ENCODE measurements at regions not wholly inside any gene's neighbourhood (a gene's known extent, or its start where the extent isn't known, plus 50 kb on each side); places are given as distances from the start of the nearest gene placed in this dataset.
"Not testable (repeated sequence)": the region's sequence is repeated elsewhere in the genome, so short reads cannot be mapped to it uniquely, and the experiment has no call there.

GRCh38 chr10:42232955-42233354, 405.4 kb downstream of the ZNF33B start:
- intact Hi-C loops (cut with DNase I, micrococcal nuclease); H3K27me3 ChIP-seq (ENCODE audit: control insufficient read depth in 1 of 2, insufficient read depth in 2 of 2, low read length in 2 of 2); H3K4me3 ChIP-seq (ENCODE audit: low read length); H3K27ac Mint-ChIP-seq; H3K4me1 ChIP-seq (ENCODE audit: insufficient read depth, low read length); H3K4me3 Mint-ChIP-seq; H3K36me3 ChIP-seq (ENCODE audit: insufficient read depth, low read length); H3K4me1 Mint-ChIP-seq (ENCODE audit: low read depth); POLR2A ChIA-PET; H3K27me3 Mint-ChIP-seq; CTCF ChIA-PET; H3K36me3 Mint-ChIP-seq (ENCODE audit: low read depth); DNase-seq; ATAC-seq (ENCODE audit: poor library complexity); H3K9me3 Mint-ChIP-seq; H3K27ac ChIP-seq (ENCODE audit: low read depth in 1 of 2, low read length in 2 of 2): not testable (repeated sequence)
- peaks cover 0 to 65% of the 10 kb centered on the region in 2 experiments for H3K9me3 ChIP-seq (ENCODE audit: control insufficient read depth in 1 of 2, insufficient read depth in 1 of 2, low read length in 2 of 2)

- H3K27ac Mint-ChIP-seq; CTCF ChIA-PET; H3K4me1 ChIP-seq (ENCODE audit: insufficient read depth, low read length); intact Hi-C loops (cut with DNase I, micrococcal nuclease); H3K36me3 ChIP-seq (ENCODE audit: insufficient read depth, low read length); H3K27me3 Mint-ChIP-seq; H3K4me3 ChIP-seq (ENCODE audit: low read length); H3K27me3 ChIP-seq (ENCODE audit: control insufficient read depth in 1 of 2, insufficient read depth in 2 of 2, low read length in 2 of 2); H3K4me3 Mint-ChIP-seq; POLR2A ChIA-PET; DNase-seq; ATAC-seq (ENCODE audit: poor library complexity); H3K4me1 Mint-ChIP-seq (ENCODE audit: low read depth); H3K27ac ChIP-seq (ENCODE audit: low read depth in 1 of 2, low read length in 2 of 2); H3K36me3 Mint-ChIP-seq (ENCODE audit: low read depth): not testable (repeated sequence)
- H3K9me3 ChIP-seq (ENCODE audit: control insufficient read depth in 1 of 2, insufficient read depth in 1 of 2, low read length in 2 of 2) = peaks cover 0 to 54% of the 10 kb centered on the region in 2 experiments
- H3K9me3 Mint-ChIP-seq = peaks cover 26% of the 10 kb centered on the region
Observed at GRCh38 chr10:42230812-42231211, 407.6 kb downstream of the ZNF33B start.

GRCh38 chr10:42230115-42230514, 408.3 kb downstream of the ZNF33B start:
- peaks cover 0 to 47% of the 10 kb centered on the region in 2 experiments for H3K9me3 ChIP-seq (ENCODE audit: control insufficient read depth in 1 of 2, insufficient read depth in 1 of 2, low read length in 2 of 2)
- DNase-seq; H3K4me1 ChIP-seq (ENCODE audit: insufficient read depth, low read length); H3K27me3 ChIP-seq (ENCODE audit: control insufficient read depth in 1 of 2, insufficient read depth in 2 of 2, low read length in 2 of 2); ATAC-seq (ENCODE audit: poor library complexity); CTCF ChIA-PET; H3K36me3 Mint-ChIP-seq (ENCODE audit: low read depth); H3K27ac Mint-ChIP-seq; POLR2A ChIA-PET; intact Hi-C loops (cut with DNase I, micrococcal nuclease); H3K36me3 ChIP-seq (ENCODE audit: insufficient read depth, low read length); H3K27me3 Mint-ChIP-seq; H3K4me3 ChIP-seq (ENCODE audit: low read length); H3K4me3 Mint-ChIP-seq; H3K4me1 Mint-ChIP-seq (ENCODE audit: low read depth); H3K27ac ChIP-seq (ENCODE audit: low read depth in 1 of 2, low read length in 2 of 2): not testable (repeated sequence)
- peaks cover 26% of the 10 kb centered on the region for H3K9me3 Mint-ChIP-seq

- H3K4me3 ChIP-seq (ENCODE audit: low read length); H3K27me3 Mint-ChIP-seq; intact Hi-C loops (cut with DNase I, micrococcal nuclease); H3K27ac ChIP-seq (ENCODE audit: low read depth in 1 of 2, low read length in 2 of 2); H3K36me3 ChIP-seq (ENCODE audit: insufficient read depth, low read length); H3K4me3 Mint-ChIP-seq; DNase-seq; H3K27ac Mint-ChIP-seq; POLR2A ChIA-PET; H3K36me3 Mint-ChIP-seq (ENCODE audit: low read depth); H3K4me1 ChIP-seq (ENCODE audit: insufficient read depth, low read length); H3K4me1 Mint-ChIP-seq (ENCODE audit: low read depth); CTCF ChIA-PET; H3K27me3 ChIP-seq (ENCODE audit: control insufficient read depth in 1 of 2, insufficient read depth in 2 of 2, low read length in 2 of 2); ATAC-seq (ENCODE audit: poor library complexity): not testable (repeated sequence)
- H3K9me3 Mint-ChIP-seq = peaks cover 26% of the 10 kb centered on the region
- H3K9me3 ChIP-seq (ENCODE audit: control insufficient read depth in 1 of 2, insufficient read depth in 1 of 2, low read length in 2 of 2) = peaks cover 0 to 25% of the 10 kb centered on the region in 2 experiments
Observed at GRCh38 chr10:42227859-42228258, 410.5 kb downstream of the ZNF33B start.

DNA sequence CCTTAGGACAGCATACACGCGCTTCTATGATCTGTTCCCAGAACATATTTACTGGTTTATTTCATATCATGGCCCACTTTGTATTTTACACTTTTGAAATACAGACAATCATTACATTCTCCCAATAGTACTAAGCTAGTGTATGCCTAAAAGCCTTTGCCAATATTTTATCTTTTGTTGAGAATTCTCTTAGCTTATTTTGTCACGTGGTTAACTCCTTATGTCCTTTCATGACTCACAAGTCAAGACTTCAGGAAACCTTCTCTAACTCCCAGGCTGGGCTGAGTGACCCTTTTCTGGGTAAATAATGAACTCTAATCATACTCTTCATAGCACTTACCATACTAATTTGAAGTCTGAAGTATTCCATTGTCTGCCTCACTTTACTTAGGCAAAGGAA, 444.8 kb downstream of the ZNF33B start:
- DNase-seq; H3K36me3 Mint-ChIP-seq (ENCODE audit: low read depth); H3K9me3 Mint-ChIP-seq; H3K27ac Mint-ChIP-seq; H3K36me3 ChIP-seq (ENCODE audit: insufficient read depth, low read length); H3K27ac ChIP-seq (ENCODE audit: low read depth in 1 of 2, low read length in 2 of 2); H3K4me1 ChIP-seq (ENCODE audit: insufficient read depth, low read length); H3K4me1 Mint-ChIP-seq (ENCODE audit: low read depth); ATAC-seq (ENCODE audit: poor library complexity); H3K9me3 ChIP-seq (ENCODE audit: control insufficient read depth in 1 of 2, insufficient read depth in 1 of 2, low read length in 2 of 2); H3K4me3 ChIP-seq (ENCODE audit: low read length); CTCF ChIA-PET; intact Hi-C loops (cut with DNase I, micrococcal nuclease); H3K4me3 Mint-ChIP-seq; H3K27me3 ChIP-seq (ENCODE audit: control insufficient read depth in 1 of 2, insufficient read depth in 2 of 2, low read length in 2 of 2); POLR2A ChIA-PET: not testable (repeated sequence)
- H3K27me3 Mint-ChIP-seq = peaks cover 42% of the 10 kb centered on the region
